Nephron progenitor cell (in vitro differentiated cells): ENCODE measurements at regions not wholly inside any gene's neighbourhood (a gene's known extent, or its start where the extent isn't known, plus 50 kb on each side); places are given as distances from the start of the nearest gene placed in this dataset.

Source experiments
- DNase-seq: peaks from one replicate; pipeline ENCODE4 v3.0.0; 2021
- H3K27ac Mint-ChIP-seq: 2 replicates; pipeline ENCODE4 v1.8.0; 2021; ENCODE audit warnings: mild to moderate bottlenecking, moderate library complexity, mixed read lengths
- H3K27me3 Mint-ChIP-seq: 2 replicates; pipeline ENCODE4 v1.8.0; 2021; ENCODE audit warnings: mild to moderate bottlenecking, low read depth, mixed read lengths; ENCODE audit not compliant: poor library complexity
- H3K36me3 Mint-ChIP-seq: 2 replicates; pipeline ENCODE4 v1.8.0; 2021; ENCODE audit warnings: low read depth, mixed read lengths
- H3K4me1 Mint-ChIP-seq: 2 replicates; pipeline ENCODE4 v1.8.0; 2021; ENCODE audit warnings: mixed read lengths
- H3K4me3 Mint-ChIP-seq: 2 replicates; pipeline ENCODE4 v1.8.0; 2021; ENCODE audit warnings: mild to moderate bottlenecking, moderate library complexity, mixed read lengths
- H3K9me3 Mint-ChIP-seq: 2 replicates; pipeline ENCODE4 v1.8.0; 2021; ENCODE audit warnings: mild to moderate bottlenecking, moderate library complexity, mixed read lengths
- CTCF ChIP-seq: fragments of 200-600 bp; sonication (generic); IDR thresholded peaks from 2 replicates; pipeline ENCODE4 v1.5.0; 2021; ENCODE audit warnings: antibody characterized with exemption

GRCh38 chr18:29496152-29496680, 1319.3 kb upstream of the CDH2 start:
- Mint-ChIP-seq H3K4me3 (no peak overlapping the region), H3K36me3 (no peaks in the 10 kb centered on the region), H3K9me3 (no peaks in the 10 kb centered on the region), H3K4me1 (no peaks in the 10 kb centered on the region), H3K27me3 (no peaks in the 10 kb centered on the region), H3K27ac (no peak overlapping the region)
- TF ChIP-seq CTCF = no peak
- no peak for DNase-seq

GRCh38 chr18:29494371-29494770, 1317.4 kb upstream of the CDH2 start:
- Mint-ChIP-seq H3K27me3 (no peaks in the 10 kb centered on the region), H3K36me3 (no peaks in the 10 kb centered on the region), H3K27ac (no peak overlapping the region), H3K4me3 (no peak overlapping the region), H3K4me1 (no peaks in the 10 kb centered on the region), H3K9me3 (no peaks in the 10 kb centered on the region)
- TF ChIP-seq CTCF = no peak
- no peak for DNase-seq

- Mint-ChIP-seq H3K4me3 (no peak overlapping the region), H3K36me3 (no peaks in the 10 kb centered on the region), H3K27ac (no peak overlapping the region), H3K4me1 (no peaks in the 10 kb centered on the region), H3K9me3 (no peaks in the 10 kb centered on the region), H3K27me3 (no peaks in the 10 kb centered on the region)
- no peak for DNase-seq
- no peak for TF ChIP-seq CTCF
These were observed 1315.0 kb upstream of the CDH2 start for GRCh38 chr18:29491907-29492306.

GRCh38 chr18:29488617-29489016, 1311.7 kb upstream of the CDH2 start:
- H3K9me3 Mint-ChIP-seq = no peaks in the 10 kb centered on the region
- no peak for TF ChIP-seq CTCF
- no peaks in the 10 kb centered on the region for H3K27me3 Mint-ChIP-seq
- H3K36me3 Mint-ChIP-seq = no peaks in the 10 kb centered on the region
- H3K4me1 Mint-ChIP-seq = no peaks in the 10 kb centered on the region
- no peak overlapping the region for H3K4me3 Mint-ChIP-seq
- no peak overlapping the region for H3K27ac Mint-ChIP-seq
- no peak for DNase-seq

GRCh38 chr18:29465526-29465925, 1288.6 kb upstream of the CDH2 start:
- H3K4me1 Mint-ChIP-seq = no peaks in the 10 kb centered on the region
- no peaks in the 10 kb centered on the region for H3K36me3 Mint-ChIP-seq
- H3K4me3 Mint-ChIP-seq = no peak overlapping the region
- no peak for TF ChIP-seq CTCF
- no peaks in the 10 kb centered on the region for H3K27me3 Mint-ChIP-seq
- no peak for DNase-seq
- no peak overlapping the region for H3K27ac Mint-ChIP-seq
- H3K9me3 Mint-ChIP-seq = no peaks in the 10 kb centered on the region

- TF ChIP-seq CTCF = no peak
- no peaks in the 10 kb centered on the region for H3K4me1 Mint-ChIP-seq
- no peak overlapping the region for H3K27ac Mint-ChIP-seq
- H3K36me3 Mint-ChIP-seq = no peaks in the 10 kb centered on the region
- H3K9me3 Mint-ChIP-seq = no peaks in the 10 kb centered on the region
- H3K4me3 Mint-ChIP-seq = no peak overlapping the region
- no peak for DNase-seq
- H3K27me3 Mint-ChIP-seq = no peaks in the 10 kb centered on the region
These were observed 1283.0 kb upstream of the CDH2 start for GRCh38 chr18:29459972-29460371.
